ENCODE measurements at regions not wholly inside any gene's neighbourhood (a gene's known extent, or its start where the extent isn't known, plus 50 kb on each side); places are given as distances from the start of the nearest gene placed in this dataset.

GRCh38 chr3:24810881-24811280 lies 316.2 kb upstream of the THRB start:
- Histone ChIP-seq H3K36me3 (ENCODE audit: control insufficient read depth in 2 of 2, extremely low read depth in 1 of 2, insufficient read depth in 2 of 2, low read length in 2 of 2) (no peaks in the 10 kb centered on the region), H3K4me3 (replicated peaks in 1 of 3; ENCODE audit: insufficient read depth in 1 of 3, low read depth in 1 of 3, low read length in 3 of 3) (no peak overlapping the region), H3K4me1 (ENCODE audit: control insufficient read depth, extremely low read depth, insufficient read depth, low read length) (no peaks in the 10 kb centered on the region), H2AFZ (ENCODE audit: low read depth, low read length) (no peak overlapping the region), H3K27ac (ENCODE audit: insufficient read depth, low read depth, low read length) (no peak overlapping the region), H4K20me1 (replicated peaks; ENCODE audit: control insufficient read depth, extremely low read depth, insufficient read depth, low read length) (no peaks in the 10 kb centered on the region), H3K27me3 (ENCODE audit: control insufficient read depth in 2 of 2, insufficient read depth in 2 of 2, low read length in 2 of 2) (no peaks in the 10 kb centered on the region), H3K9ac (replicated peaks; ENCODE audit: extremely low read depth, insufficient read depth, low read length) (no peak overlapping the region), H3K9me1 (replicated peaks; ENCODE audit: control insufficient read depth, extremely low read depth, insufficient read depth, low read length) (no peaks in the 10 kb centered on the region), H3K9me3 (replicated peaks; ENCODE audit: control insufficient read depth, insufficient read depth, low read length) (no peaks in the 10 kb centered on the region), H3K4me2 (ENCODE audit: insufficient read depth, low read length) (no peak overlapping the region), H3K79me2 (ENCODE audit: control insufficient read depth, insufficient read depth, low read length) (no peaks in the 10 kb centered on the region)
- POLR2A ChIA-PET: no interaction called here
- FAIRE-seq (no peak), DNase-seq (ENCODE audit: low read depth, low spot score) (no peak)
- dilution Hi-C loops (cut with MboI; ENCODE audit: extremely low pct_ligation_motif_present, low sequenced_read_pairs) (no loop called here), intact Hi-C loops (cut with micrococcal nuclease) (no loop called here)
- no TSS peak for BruUV-seq (replicated peaks)
- TF ChIP-seq EZH2 (IDR thresholded peaks at IDR 0.05; ENCODE audit: borderline replicate concordance, low read depth, low read length, severe bottlenecking): no peak
- no peak for TF ChIP-seq FOS (IDR thresholded peaks at IDR 0.05; ENCODE audit: borderline replicate concordance, insufficient read depth, low read length)
- no peak for TF ChIP-seq MYC (IDR thresholded peaks at IDR 0.05; ENCODE audit: low read depth, low read length)
- CTCF ChIA-PET: no interaction called here

DNA sequence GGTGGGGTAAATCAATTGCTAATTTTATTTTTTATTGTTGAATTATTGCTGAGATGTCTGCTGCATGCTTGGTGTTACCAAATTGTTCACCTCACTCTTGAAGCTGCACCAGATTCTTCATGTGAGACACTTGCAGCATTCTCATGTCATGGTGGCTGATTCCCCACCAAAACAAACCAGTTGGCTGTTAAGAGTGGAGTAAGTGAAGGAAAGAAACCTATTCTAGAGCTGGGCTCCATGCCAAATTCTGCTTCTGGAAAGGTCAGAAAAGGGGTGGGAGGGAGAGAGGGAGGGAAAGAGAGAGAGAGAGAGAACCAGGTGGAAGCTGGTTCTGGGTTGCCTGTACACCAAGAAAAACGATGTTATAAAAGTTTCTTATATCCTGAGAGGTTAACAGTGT lies 317.5 kb upstream of the THRB start:
- Histone ChIP-seq H3K27ac (ENCODE audit: insufficient read depth, low read depth, low read length) (no peak overlapping the region), H3K9me1 (replicated peaks; ENCODE audit: control insufficient read depth, extremely low read depth, insufficient read depth, low read length) (no peaks in the 10 kb centered on the region), H3K9ac (replicated peaks; ENCODE audit: extremely low read depth, insufficient read depth, low read length) (no peak overlapping the region), H3K4me3 (replicated peaks in 1 of 3; ENCODE audit: insufficient read depth in 1 of 3, low read depth in 1 of 3, low read length in 3 of 3) (no peak overlapping the region), H3K4me1 (ENCODE audit: control insufficient read depth, extremely low read depth, insufficient read depth, low read length) (no peaks in the 10 kb centered on the region), H2AFZ (ENCODE audit: low read depth, low read length) (no peak overlapping the region), H4K20me1 (replicated peaks; ENCODE audit: control insufficient read depth, extremely low read depth, insufficient read depth, low read length) (no peaks in the 10 kb centered on the region), H3K9me3 (replicated peaks; ENCODE audit: control insufficient read depth, insufficient read depth, low read length) (no peaks in the 10 kb centered on the region), H3K36me3 (ENCODE audit: control insufficient read depth in 2 of 2, extremely low read depth in 1 of 2, insufficient read depth in 2 of 2, low read length in 2 of 2) (no peaks in the 10 kb centered on the region), H3K4me2 (ENCODE audit: insufficient read depth, low read length) (no peak overlapping the region), H3K27me3 (ENCODE audit: control insufficient read depth in 2 of 2, insufficient read depth in 2 of 2, low read length in 2 of 2) (no peaks in the 10 kb centered on the region), H3K79me2 (ENCODE audit: control insufficient read depth, insufficient read depth, low read length) (no peaks in the 10 kb centered on the region)
- DNase-seq (ENCODE audit: low read depth, low spot score): no peak
- no TSS peak for BruUV-seq (replicated peaks)
- dilution Hi-C loops (cut with MboI; ENCODE audit: extremely low pct_ligation_motif_present, low sequenced_read_pairs): no loop called here
- intact Hi-C loops (cut with micrococcal nuclease): no loop called here
- no peak for TF ChIP-seq MAX (IDR thresholded peaks at IDR 0.05; ENCODE audit: insufficient read depth, insufficient read length)
- TF ChIP-seq POLR2AphosphoS5 (IDR thresholded peaks at IDR 0.05; ENCODE audit: insufficient read depth, low read depth, low read length): no peak
- TF ChIP-seq JUN (IDR thresholded peaks at IDR 0.05; ENCODE audit: borderline replicate concordance, insufficient read depth, insufficient read length, low read depth): no peak
- TF ChIP-seq CTCF (IDR thresholded peaks at IDR 0.05; ENCODE audit: extremely low read depth in 1 of 2, insufficient read depth in 1 of 2, low read depth in 1 of 2, low read length in 2 of 2): no peak
- no peak for TF ChIP-seq FOS (IDR thresholded peaks at IDR 0.05; ENCODE audit: borderline replicate concordance, insufficient read depth, low read length)
- no peak for TF ChIP-seq GATA2 (IDR thresholded peaks at IDR 0.05; ENCODE audit: insufficient read depth, insufficient read length, low read depth, low read length)
- no peak for TF ChIP-seq POLR2A (IDR thresholded peaks at IDR 0.05; ENCODE audit: low read depth, low read length)
- TF ChIP-seq MYC (IDR thresholded peaks at IDR 0.05; ENCODE audit: low read depth, low read length): no peak
- no peak for TF ChIP-seq EZH2 (IDR thresholded peaks at IDR 0.05; ENCODE audit: borderline replicate concordance, low read depth, low read length, severe bottlenecking)
- ChIA-PET CTCF (no interaction called here), POLR2A (no interaction called here)
- FAIRE-seq: no peak

Data from endothelial cell of umbilical vein (primary cell).